Hepatic stellate cell (primary cell): ENCODE measurements at regions not wholly inside any gene's neighbourhood (a gene's known extent, or its start where the extent isn't known, plus 50 kb on each side); places are given as distances from the start of the nearest gene placed in this dataset.

Experiments
- DNase-seq: peaks from one replicate; pipeline ENCODE4 v3.0.0; 2011; ENCODE audit warnings: low spot score

GRCh38 chr5:20420991-20421595, 433.1 kb upstream of the CDH18 start:
- no peak for DNase-seq
